Caki2 (cell line): ENCODE measurements at regions not wholly inside any gene's neighbourhood (a gene's known extent, or its start where the extent isn't known, plus 50 kb on each side); places are given as distances from the start of the nearest gene placed in this dataset.
"Not testable (repeated sequence)": the region's sequence is repeated elsewhere in the genome, so short reads cannot be mapped to it uniquely, and the experiment has no call there.

Source experiments
- DNase-seq: peaks from one replicate; pipeline ENCODE4 v3.0.0-alpha.2; 2015; ENCODE audit warnings: low read depth
- in situ Hi-C: cut with HindIII; loops from 2 replicates; pipeline ENCODE4 v1.10.0; 2016; ENCODE audit warnings: low sequenced_read_pairs, low pct_unique_long_range_greater_than_20kb, mixed read lengths

- in situ Hi-C loops = no loop called here
- no peak for DNase-seq
Observed at GRCh38 chr6:170203212-170203611, 87.7 kb downstream of the DLL1 start.

GRCh38 chr6:170202416-170203135 lies 88.3 kb downstream of the DLL1 start:
- DNase-seq = no peak
- in situ Hi-C loops = no loop called here

GRCh38 chr6:170201361-170201760 lies 89.5 kb downstream of the DLL1 start:
- no peak for DNase-seq
- in situ Hi-C loops = no loop called here

- in situ Hi-C loops = no loop called here
- no peak for DNase-seq
Observed at GRCh38 chr6:170200458-170200891, 90.4 kb downstream of the DLL1 start.

- DNase-seq = no peak
- in situ Hi-C loops = no loop called here
Observed at GRCh38 chr6:170199716-170200115, 91.2 kb downstream of the DLL1 start.

- in situ Hi-C loops = no loop called here
- no peak for DNase-seq
Observed at GRCh38 chr6:170198298-170198697, 92.6 kb downstream of the DLL1 start.

- DNase-seq = no peak
- in situ Hi-C loops = no loop called here
Observed at GRCh38 chr6:170193326-170193821, 97.5 kb downstream of the DLL1 start.

GRCh38 chr6:170192905-170193304 lies 98.0 kb downstream of the DLL1 start:
- in situ Hi-C loops = no loop called here
- no peak for DNase-seq

GRCh38 chr6:170192101-170192500 lies 98.8 kb downstream of the DLL1 start:
- in situ Hi-C loops, DNase-seq: not testable (repeated sequence)

GRCh38 chr6:170190046-170190445 lies 100.8 kb downstream of the DLL1 start:
- in situ Hi-C loops = no loop called here
- DNase-seq = no peak

GRCh38 chr6:170189236-170189635 lies 101.6 kb downstream of the DLL1 start:
- DNase-seq = no peak
- in situ Hi-C loops = no loop called here

GRCh38 chr6:170188571-170189001 lies 102.3 kb downstream of the DLL1 start:
- no peak for DNase-seq
- in situ Hi-C loops = no loop called here

GRCh38 chr6:170187669-170188566 lies 103.0 kb downstream of the DLL1 start:
- DNase-seq = no peak
- in situ Hi-C loops = no loop called here

- in situ Hi-C loops = no loop called here
- no peak for DNase-seq
Observed at GRCh38 chr6:170186941-170187668, 103.8 kb downstream of the DLL1 start.

GRCh38 chr6:170186006-170186935 lies 104.6 kb downstream of the DLL1 start:
- DNase-seq = no peak
- in situ Hi-C loops = no loop called here

- no peak for DNase-seq
- in situ Hi-C loops = no loop called here
Observed at GRCh38 chr6:170185175-170185978, 105.5 kb downstream of the DLL1 start.

GRCh38 chr6:170184316-170184715 lies 106.6 kb downstream of the DLL1 start:
- in situ Hi-C loops = no loop called here
- no peak for DNase-seq
